COLO829 (cell line): ENCODE measurements at regions not wholly inside any gene's neighbourhood (a gene's known extent, or its start where the extent isn't known, plus 50 kb on each side); places are given as distances from the start of the nearest gene placed in this dataset.
"Not testable (repeated sequence)": the region's sequence is repeated elsewhere in the genome, so short reads cannot be mapped to it uniquely, and the experiment has no call there.

ENCODE experiments used
- DNase-seq: peaks from one replicate; pipeline ENCODE4 v3.0.0; 2012; ENCODE audit warnings: low spot score

DNA sequence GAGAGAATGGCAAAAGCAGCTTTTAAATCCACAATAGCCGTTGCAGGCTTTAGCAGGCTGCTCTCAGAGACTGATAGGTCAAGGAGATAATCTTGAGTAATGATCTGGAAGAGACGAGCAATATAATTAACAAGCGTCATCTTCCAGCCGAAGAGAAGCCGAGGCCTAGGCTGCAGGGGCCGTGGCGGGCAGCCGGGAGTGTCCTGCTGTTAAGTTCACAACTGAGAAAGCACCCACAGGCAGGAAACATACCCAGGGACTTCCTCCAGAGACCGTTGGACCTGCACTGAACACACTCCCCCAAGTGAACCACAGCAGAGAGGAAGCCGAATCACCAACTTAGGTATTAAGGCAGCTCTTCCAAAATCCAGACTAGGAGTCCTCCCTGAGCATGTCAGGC is 182.3 kb downstream of the IRX2 start:
- DNase-seq: no peak

DNA sequence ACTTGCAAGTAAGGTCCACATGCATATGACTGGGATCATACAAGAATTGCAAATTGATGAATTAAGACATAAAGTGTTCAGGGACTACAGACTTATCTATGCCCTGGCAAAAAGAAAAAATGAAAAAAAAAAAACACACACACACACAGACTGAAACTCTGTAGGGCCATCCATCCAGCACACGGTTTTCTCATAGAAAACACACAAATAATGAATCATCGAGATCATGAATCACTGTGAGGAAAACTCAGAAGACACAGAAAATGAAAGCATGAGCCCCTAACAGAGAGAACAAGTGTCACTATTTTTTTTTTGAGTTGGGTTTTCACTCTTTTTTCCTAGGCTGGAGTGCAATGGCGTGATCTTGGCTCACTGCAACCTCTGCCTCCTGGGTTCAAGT is 185.2 kb downstream of the IRX2 start:
- DNase-seq: no peak

DNA sequence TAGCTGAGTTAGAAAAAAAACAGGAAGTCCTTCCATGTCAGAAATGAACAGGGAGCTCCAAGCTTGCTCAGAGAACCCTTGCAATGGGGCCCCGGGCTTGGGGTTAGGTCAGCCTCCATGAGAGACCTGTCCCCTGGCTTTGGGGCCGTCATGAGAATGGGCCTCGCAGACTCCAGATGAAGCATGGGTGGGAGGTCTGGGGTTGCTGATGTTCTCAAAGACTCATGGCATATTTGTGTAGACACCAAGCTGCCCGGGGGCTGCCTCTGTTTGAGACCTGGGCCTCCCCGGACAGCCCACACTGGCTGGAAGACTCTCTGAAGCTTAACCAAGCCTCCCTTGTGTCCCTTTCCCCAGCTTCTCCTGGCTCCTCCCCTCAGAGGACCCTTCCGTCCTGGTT is 186.3 kb downstream of the IRX2 start:
- DNase-seq: no peak

DNA sequence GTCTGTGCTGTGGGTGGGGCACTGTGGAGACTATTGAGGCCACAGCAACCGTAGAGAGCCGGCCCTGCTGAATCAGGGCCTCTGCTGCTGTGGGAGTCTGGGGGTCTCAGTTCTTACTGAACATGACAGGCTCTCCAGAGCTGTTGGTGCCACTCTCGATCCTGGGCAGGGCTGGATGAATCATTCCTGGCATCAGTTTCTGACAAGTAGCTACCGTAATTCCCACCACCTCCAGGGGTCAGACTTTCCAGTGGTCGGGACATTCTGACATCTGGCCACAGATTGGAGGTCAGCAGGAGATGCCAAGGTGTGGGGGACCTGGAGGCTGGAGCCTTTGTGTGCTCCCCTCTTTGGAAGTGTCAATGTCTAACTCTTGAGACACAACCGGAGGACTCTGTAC is 188.4 kb downstream of the IRX2 start:
- no peak for DNase-seq

DNA sequence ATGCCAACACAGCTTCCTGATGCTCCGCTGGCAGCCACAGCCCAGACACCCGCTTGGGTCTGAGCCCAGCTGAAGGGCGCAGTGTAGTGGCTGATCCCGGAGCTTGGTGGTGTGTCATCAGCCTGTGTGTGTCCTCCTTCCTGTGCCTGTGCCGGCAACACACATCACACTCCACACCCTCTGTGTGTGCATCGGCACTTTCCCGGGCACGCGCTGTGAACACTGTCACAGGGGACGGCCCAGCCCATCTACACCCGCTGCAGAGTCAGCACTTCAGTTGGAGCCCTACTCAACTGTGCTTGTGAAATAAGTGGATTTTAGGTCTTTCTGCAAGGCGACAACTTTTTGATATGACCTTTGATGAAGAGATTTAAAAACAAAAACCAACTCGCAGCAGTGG is 189.4 kb downstream of the IRX2 start:
- DNase-seq: no peak

DNA sequence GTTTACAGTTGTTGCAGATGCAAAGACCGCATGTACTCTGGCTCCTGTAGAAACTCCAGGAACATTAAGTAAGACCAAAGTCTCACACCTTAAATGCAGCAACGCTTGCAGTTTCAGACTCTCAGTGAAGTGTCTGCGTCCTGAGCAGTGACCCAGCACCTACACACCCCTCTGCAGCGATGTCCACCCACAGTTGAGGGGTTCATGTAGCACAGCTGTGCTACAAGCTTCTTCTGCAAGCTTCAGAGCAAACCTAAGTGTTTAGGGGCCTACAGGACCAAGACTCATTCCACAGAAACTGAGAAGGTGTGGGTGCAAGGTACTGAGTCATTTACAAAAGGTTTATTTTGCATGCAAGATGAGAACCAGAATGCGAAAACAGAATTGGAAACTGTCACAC is 191.0 kb downstream of the IRX2 start:
- no peak for DNase-seq

DNA sequence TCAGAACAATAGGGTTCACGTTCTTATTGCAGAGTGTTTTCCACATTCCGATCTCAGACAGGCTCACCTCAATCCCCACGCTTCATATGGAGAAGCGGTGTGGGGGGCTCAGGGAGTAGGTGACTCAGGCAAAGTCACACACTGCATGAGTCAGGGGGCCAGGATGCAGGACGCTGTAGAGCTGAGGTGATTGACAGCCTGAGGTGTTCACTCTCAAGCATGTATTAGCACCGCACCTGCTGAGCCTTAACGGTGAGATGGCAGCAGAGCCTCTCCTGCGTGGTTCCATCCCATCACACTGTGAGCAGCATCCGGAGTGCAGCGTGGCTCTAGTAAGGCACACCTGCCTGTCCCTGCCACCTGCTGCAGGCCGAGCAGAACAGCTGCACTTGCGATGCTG is 194.0 kb downstream of the IRX2 start:
- no peak for DNase-seq

DNA sequence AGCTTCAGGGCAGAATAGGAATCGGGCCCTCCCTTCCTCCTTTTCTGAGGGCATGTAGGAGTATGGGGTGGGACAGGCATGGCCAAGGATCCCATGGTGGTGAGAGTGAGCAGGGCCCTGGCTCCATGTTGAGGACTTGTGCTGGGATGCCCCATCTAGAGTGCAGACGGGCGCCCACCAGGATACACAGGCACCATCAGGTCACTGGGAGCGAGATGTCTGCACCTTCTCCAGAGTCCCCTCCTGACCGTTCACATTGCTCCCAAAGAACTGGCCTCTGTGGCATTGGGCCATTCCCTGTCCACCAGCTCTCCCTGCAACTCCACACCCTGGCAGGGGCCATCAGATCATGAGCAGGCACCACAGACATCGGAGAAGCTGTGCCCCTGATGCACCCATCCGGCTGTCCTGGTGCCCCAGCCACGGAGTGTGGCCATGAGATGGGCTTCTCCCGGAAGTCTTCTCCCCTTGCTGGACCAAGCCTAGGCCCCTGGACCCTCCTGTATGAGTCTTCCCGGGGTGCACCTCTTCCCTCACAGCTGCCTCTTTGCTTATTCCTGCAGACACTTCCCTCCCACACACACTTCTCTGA is 195.0 kb downstream of the IRX2 start:
- DNase-seq: no peak

DNA sequence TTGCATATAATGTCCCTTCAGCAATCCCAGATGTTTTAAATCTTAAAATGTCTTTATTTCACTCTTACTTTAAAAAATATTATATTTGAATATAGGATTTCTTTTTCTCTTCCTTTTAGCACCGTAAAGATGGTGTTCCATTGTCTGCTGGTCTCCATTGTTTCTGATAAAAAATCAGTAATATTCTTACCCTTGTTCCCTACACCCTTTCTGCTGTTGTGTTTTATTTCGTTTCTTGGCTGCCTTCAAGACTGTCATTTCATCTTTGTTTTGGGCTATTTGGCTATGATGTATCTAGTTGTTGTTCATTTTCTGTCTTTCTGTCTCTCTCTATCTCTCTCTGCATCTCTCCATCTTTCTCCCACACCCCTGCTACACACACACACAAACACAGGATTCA is 197.9 kb downstream of the IRX2 start:
- no peak for DNase-seq

DNA sequence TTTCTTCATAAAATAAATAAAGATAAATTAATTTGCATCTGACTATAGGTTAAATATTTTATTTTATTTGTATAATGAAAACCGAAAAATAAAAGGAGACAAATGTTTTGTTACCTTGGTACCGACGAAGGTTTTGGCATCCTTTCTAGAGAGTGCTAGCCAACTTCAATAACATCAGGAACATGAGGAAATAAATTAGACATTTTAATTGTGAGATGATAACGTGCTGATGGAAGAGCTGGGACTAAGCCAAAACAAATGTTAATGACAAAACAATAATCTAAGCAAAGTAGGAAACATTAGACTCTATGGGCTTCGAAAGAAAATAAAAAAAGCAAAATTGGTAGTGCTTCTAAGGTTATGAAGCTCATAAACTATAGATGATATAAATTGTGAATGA is 201.0 kb downstream of the IRX2 start:
- DNase-seq: no peak

DNA sequence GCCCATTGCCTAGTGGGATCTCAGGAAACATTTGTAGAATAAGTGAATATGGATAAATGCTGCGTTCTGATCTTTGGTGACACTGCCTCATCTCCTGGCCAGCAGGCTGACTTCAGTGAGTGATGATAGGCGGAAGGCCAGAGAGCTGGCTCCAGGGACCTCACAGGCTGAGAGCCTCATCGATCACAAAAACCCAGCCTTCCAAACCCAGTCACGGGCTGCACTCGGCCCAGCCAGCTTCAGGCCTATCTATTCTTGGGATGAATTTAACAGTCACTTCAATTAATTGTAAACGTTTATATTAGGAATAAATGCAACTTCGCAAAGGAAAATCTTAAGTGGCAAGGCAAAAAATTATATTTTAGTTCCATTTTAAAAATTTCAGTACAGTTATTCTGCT is 201.6 kb downstream of the IRX2 start:
- DNase-seq: no peak

DNA sequence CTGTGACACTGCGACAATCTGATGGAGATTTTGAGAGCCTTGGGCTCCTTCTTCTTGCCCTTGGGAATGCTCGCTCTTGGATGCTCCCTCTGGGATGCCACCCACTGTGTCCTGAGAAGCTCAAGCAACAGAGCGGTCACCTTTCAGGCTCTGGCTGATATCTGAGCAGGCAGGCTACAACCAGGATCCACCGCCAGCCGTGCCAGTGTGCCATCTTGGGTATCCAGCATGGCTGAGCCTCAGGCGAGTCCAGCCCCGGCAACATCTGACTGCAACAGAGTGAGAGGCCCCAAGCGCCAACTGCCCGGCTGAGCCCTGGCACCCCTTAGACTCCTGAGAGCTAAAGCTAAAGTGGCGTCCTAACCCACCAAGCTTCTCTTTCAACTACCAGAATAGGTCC is 202.1 kb downstream of the IRX2 start:
- no peak for DNase-seq

DNA sequence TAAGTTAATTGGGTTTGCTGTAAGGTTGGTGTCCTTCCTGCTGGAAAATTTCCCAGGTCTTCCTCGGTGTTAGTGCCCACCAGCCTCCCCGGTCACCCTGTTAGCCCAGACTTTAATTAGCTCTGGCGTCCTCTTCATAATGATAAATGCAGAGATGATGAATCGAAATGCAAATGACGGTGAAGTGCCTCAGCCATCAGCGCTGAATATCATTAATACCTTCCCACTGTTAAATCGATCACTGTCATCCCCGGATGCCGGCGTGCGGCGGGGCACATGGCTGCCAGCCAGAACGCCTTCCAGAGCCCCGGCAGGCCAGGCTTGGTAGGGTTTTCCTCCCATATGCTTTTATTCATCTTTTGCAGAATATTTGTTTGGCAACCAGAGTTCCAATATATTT is 204.5 kb downstream of the IRX2 start:
- no peak for DNase-seq

DNA sequence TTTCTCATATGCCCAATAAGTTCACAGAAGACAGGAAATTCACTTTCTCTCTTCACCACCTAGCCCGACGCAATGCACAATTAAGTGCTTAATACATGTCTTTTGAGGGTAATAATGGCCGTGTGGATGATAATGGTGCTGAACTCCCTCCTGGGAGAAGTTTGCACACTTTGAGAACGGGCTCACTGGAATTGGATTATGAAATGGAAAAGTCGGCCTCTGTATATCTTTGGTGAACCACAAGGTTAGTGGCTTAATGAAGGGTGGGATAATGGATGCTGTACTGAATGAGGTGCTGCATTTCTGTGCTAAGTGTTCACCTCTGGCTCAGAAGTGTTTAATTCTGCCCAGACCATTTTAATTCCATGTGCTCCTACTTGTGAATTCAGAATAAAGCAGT is 207.5 kb downstream of the IRX2 start:
- no peak for DNase-seq

DNA sequence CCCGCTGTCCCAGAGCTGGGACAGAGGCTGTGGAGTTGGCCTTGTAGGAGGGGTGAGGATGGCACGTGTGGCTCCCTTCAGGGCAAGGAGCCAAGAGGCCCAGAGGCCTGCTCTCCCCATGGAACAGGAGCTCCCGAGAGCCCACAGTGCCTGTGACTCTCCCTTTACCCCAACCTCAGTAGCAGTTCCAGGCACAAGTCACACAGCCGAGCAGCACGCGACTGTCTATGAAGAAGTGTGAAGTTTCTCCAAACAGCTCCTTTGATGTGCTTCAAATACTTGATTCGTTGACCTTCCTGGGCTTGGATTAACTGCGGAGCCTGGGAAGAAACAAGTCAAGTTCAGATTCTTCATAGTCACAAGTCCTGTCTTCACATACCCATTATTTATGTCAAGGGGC is 208.7 kb downstream of the IRX2 start:
- DNase-seq: no peak

DNA sequence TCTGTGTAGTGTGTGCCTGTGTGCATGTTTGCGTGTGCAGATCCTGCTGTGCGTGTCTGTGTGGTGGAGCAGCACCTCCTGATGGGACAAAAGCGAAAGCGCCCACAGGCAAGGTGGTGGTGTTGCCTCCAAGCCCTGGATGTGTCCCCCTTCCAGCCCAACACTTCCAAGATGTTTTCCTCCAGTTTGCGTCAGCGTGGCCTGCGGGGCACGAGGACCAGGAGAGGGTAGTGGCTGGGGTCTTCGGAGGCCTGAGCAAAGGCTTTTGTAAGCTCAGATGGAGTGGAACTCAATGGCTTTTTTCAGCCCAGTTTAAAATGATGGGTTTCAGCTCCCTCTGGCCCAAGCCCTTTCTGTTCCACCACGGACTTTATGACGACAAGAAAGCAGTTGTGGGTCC is 209.5 kb downstream of the IRX2 start:
- no peak for DNase-seq

DNA sequence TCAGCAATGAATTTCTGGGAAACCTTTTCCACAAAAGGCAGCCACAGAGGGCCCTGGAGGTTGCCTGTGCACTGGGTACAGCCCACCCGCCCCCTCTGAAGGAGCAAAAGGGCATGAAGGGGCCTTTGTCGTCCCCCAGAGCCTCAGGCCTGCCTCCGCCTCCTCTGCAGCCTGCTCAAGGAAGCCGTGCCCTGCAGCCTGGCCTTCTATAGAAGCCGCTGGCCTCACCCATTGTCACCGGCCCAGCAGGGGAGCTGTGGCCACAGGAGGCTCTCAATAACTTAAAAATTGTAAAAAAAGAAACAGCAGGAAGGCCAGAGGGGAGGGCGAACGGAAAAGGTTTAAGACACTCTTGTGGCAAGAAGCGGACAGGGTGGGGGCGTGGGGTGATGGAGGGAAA is 213.3 kb downstream of the IRX2 start:
- no peak for DNase-seq

DNA sequence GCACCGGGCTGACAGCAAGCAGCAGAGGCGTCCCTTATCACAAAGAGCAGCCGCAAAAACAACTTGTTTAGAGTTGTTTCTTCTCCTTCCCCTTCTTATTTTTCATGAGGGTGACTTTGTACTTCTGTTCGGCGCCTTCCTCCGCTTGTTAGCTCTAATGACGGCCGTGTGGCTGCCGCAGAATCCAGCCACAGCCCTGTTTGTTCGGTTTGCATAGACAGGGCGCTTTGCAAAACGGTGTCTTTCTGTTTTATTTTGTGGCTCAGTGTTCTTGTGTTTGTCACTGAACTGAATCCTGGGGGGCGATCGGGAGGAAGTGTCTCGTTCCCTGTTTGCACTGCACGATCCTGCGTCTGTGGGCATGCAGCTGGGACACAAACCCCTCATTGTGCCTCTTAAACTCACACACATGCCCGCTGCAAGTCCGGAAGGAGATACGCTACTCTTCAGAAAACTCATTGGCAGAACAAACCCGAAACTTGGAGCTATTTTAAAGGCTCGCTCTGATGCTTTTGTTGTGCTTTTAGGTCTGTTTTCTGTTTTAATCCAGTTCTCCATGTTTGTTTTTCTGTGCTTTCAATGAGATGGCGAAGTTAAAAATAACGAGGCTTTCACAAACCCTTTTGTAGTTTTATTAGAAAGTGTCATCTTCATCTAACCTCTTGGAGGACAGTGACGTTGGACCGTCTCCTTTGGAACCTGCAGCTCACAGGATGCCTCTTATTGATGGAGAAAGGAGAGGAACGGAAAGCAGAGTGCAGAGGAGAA is 213.9 kb downstream of the IRX2 start:
- no peak for DNase-seq

DNA sequence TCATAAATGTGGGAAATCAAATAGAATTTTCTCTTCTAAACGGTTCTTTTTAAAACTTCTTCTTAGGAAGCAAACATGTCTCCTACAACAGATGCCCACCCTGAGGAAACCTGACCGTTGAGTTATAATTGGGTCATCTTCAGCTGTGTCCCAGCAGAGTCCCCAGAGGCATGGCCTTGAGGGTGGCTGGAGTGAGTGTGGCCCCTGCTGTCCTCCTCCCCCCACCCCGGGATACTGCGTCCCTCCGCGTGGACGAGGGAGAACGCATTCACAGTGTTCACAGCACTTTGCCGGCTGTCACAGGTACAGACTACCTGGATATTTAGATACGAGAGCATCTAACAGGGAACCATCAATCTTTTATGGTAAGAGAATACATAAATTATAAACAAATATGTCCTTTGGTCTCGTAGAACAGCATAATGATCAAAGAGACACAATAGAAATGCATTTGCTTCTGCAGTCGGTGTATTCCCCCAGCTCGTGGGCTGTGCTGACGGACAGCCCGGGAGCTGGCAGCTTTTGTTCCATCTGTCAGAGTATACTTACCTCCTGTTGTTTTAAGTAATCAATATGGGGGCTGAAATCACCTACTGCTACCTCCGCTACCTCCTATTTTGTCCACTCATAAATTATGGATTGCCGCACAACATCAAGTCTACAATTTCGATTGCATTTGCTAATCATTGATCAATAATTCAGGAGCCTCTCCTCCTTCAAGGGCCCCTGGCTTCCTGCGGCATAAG is 214.7 kb downstream of the IRX2 start:
- DNase-seq: no peak

DNA sequence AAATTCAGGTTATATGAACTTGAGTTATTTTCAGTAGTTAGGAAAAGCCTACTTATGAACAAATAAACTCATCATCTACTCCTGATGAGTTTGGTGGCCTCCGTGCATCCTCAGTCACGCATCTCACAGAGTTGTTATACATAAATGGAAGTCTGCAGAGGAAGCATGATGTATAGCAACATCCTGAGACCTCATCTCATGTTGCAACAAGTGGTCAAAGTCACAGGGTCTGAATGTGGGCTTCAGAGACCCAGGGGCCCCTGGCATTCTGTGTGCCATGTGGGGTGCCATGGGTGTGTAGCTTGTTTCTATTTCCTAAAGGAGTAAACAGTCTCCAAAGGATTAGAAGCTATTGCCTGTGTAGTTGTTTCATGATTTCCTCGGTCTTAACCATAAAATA is 216.5 kb downstream of the IRX2 start:
- no peak for DNase-seq

DNA sequence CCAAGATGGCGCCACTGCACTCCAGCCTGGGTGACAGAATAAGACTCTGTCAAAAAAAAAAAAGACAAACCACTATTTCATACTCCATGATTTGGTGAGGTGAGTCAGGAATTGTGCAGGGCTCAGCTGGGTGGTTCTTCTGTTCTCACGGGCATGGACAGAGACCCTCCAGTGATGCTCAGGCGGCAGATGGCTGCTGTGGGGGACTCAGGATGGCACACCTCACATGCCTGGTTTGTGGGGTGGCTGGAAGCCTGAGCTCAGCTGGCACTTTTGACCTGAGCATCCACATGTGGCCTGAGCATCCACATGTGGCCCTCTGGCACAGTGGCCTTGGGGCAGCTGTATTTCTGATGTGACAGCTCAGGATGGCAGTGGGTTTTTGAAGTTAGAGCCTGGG is 217.2 kb downstream of the IRX2 start:
- no peak for DNase-seq

DNA sequence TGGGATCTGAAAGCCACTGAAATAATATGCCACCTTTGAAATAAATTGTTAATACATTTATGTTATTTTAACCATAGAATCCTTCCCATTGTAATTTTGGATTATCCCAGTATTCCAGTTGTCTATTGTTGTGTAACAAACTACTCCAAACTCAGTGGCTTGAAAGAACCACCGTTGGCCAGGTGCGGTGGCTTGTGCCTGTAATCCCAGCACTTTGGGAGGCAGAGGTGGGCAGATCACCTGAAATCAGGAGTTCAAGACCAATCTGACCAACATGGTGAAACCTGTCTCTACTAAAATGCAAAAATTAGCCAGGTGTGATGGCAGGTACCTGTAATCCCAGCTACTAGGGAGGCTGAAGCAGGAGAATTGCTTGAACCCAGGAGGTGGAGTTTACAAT is 217.6 kb downstream of the IRX2 start:
- not testable (repeated sequence) for DNase-seq

DNA sequence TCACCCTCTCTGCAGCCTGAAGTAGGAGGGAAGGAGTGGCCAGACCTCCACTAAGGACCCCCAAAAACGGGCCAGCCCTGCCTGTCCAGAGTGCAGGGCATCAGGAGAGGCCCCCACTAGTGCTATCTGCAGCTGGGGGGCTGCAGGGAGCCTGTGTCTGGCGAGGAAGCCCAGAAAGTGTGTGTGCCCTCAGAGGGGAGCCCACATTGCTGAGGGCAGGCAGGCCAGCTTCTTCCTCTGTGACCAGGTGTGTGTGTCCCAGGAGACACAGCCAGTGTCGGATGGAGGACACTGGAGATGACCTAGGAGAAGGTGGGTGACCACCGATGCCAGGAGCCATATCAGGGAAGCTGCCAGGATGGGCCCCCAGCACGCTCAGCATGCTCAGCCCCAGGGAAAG is 218.7 kb downstream of the IRX2 start:
- no peak for DNase-seq

DNA sequence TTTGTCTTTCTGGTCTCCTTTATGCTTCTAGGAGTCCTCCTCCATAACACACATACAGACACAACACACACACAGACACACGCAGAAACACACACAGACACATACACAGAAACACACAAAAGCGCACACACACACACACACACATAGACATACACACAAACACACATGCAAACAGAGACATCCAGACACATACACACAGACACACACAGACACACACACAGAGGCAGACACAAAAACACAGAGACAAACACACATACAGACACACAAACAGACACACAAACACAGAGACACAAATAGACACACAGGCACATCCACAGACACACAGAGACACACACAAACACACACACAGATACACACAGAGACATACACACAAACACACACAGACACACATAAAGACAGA is 220.2 kb downstream of the IRX2 start:
- DNase-seq: no peak
